ENCODE measurements at regions not wholly inside any gene's neighbourhood (a gene's known extent, or its start where the extent isn't known, plus 50 kb on each side); places are given as distances from the start of the nearest gene placed in this dataset.
"Not testable (repeated sequence)": the region's sequence is repeated elsewhere in the genome, so short reads cannot be mapped to it uniquely, and the experiment has no call there.

GRCh38 chr20:47926731-47927130 is 141.4 kb upstream of the SULF2 start:
- CTCF ChIA-PET = no interaction called here
- no TSS peak for BruUV-seq (replicated peaks)

GRCh38 chr20:47925593-47925992 is 140.3 kb upstream of the SULF2 start:
- Histone ChIP-seq H3K9me3 (ENCODE audit: low read depth, low read length, poor library complexity, severe bottlenecking) (no peaks in the 10 kb centered on the region), H3K27me3 (replicated peaks; ENCODE audit: insufficient read depth, low read depth, low read length, poor library complexity) (peaks cover 47% of the 10 kb centered on the region), H3K4me1 (ENCODE audit: insufficient read depth, low read length, poor library complexity, severe bottlenecking) (peaks cover 4% of the 10 kb centered on the region), H3K36me3 (ENCODE audit: insufficient read depth, low read length, poor library complexity, severe bottlenecking) (no peaks in the 10 kb centered on the region), H3K4me3 (ENCODE audit: low read depth, low read length, poor library complexity, severe bottlenecking) (no peak overlapping the region), H3K27ac (ENCODE audit: low read depth, low read length, poor library complexity, severe bottlenecking) (no peak overlapping the region)
- DNase-seq (ENCODE audit: low spot score) = no peak
- ChIA-PET POLR2A (ENCODE audit: low non-redundant PET) (no interaction called here), CTCF (no interaction called here)
- intact Hi-C loops (cut with micrococcal nuclease; ENCODE audit: unreplicated experiment) = no loop called here
- no peak for TF ChIP-seq CTCF (conservative IDR thresholded peaks at IDR 0.05; ENCODE audit: low read depth, low read length)
- TF ChIP-seq EZH2 (IDR thresholded peaks at IDR 0.05; ENCODE audit: borderline replicate concordance, low read depth, low read length, poor library complexity, severe bottlenecking) = no peak
- no TSS peak for BruUV-seq (replicated peaks)

More at GRCh38 chr20:47926731-47927130, 141.4 kb upstream of the SULF2 start:
- no peak overlapping the region for H3K4me3 ChIP-seq (ENCODE audit: low read depth, low read length, poor library complexity, severe bottlenecking)
- H3K9me3 ChIP-seq (ENCODE audit: low read depth, low read length, poor library complexity, severe bottlenecking) = no peaks in the 10 kb centered on the region
- no peaks in the 10 kb centered on the region for H3K36me3 ChIP-seq (ENCODE audit: insufficient read depth, low read length, poor library complexity, severe bottlenecking)
- DNase-seq (ENCODE audit: low spot score) = no peak
- POLR2A ChIA-PET (ENCODE audit: low non-redundant PET) = interaction anchor here (0.6 kb wide), 1 partner anchor 552 kb away, joined by 3 read pairs; no protein-coding TSS in a partner anchor
- H3K27me3 ChIP-seq (replicated peaks; ENCODE audit: insufficient read depth, low read depth, low read length, poor library complexity) = peaks cover 36% of the 10 kb centered on the region
- no peak overlapping the region for H3K27ac ChIP-seq (ENCODE audit: low read depth, low read length, poor library complexity, severe bottlenecking)
- TF ChIP-seq CTCF (conservative IDR thresholded peaks at IDR 0.05; ENCODE audit: low read depth, low read length) (no peak), EZH2 (IDR thresholded peaks at IDR 0.05; ENCODE audit: borderline replicate concordance, low read depth, low read length, poor library complexity, severe bottlenecking) (no peak)
- intact Hi-C loops (cut with micrococcal nuclease; ENCODE audit: unreplicated experiment) = no loop called here
- H3K4me1 ChIP-seq (ENCODE audit: insufficient read depth, low read length, poor library complexity, severe bottlenecking) = peaks cover 4% of the 10 kb centered on the region

- intact Hi-C loops (cut with micrococcal nuclease; ENCODE audit: unreplicated experiment) = no loop called here
- no peak for TF ChIP-seq EZH2 (IDR thresholded peaks at IDR 0.05; ENCODE audit: borderline replicate concordance, low read depth, low read length, poor library complexity, severe bottlenecking)
- TF ChIP-seq CTCF (conservative IDR thresholded peaks at IDR 0.05; ENCODE audit: low read depth, low read length) = no peak
- BruUV-seq (replicated peaks) = no TSS peak
- Histone ChIP-seq H3K36me3 (ENCODE audit: insufficient read depth, low read length, poor library complexity, severe bottlenecking) (no peaks in the 10 kb centered on the region), H3K27ac (ENCODE audit: low read depth, low read length, poor library complexity, severe bottlenecking) (no peak overlapping the region), H3K9me3 (ENCODE audit: low read depth, low read length, poor library complexity, severe bottlenecking) (peaks cover 9% of the 10 kb centered on the region), H3K27me3 (replicated peaks; ENCODE audit: insufficient read depth, low read depth, low read length, poor library complexity) (peaks cover 53% of the 10 kb centered on the region), H3K4me1 (ENCODE audit: insufficient read depth, low read length, poor library complexity, severe bottlenecking) (no peaks in the 10 kb centered on the region), H3K4me3 (ENCODE audit: low read depth, low read length, poor library complexity, severe bottlenecking) (no peak overlapping the region)
- POLR2A ChIA-PET (ENCODE audit: low non-redundant PET) = no interaction called here
- DNase-seq (ENCODE audit: low spot score) = no peak
- CTCF ChIA-PET = no interaction called here
These were observed 137.0 kb upstream of the SULF2 start for GRCh38 chr20:47922269-47922668.

GRCh38 chr20:47921829-47922228 is 136.5 kb upstream of the SULF2 start:
- BruUV-seq (replicated peaks); H3K36me3 ChIP-seq (ENCODE audit: insufficient read depth, low read length, poor library complexity, severe bottlenecking); H3K27ac ChIP-seq (ENCODE audit: low read depth, low read length, poor library complexity, severe bottlenecking); intact Hi-C loops (cut with micrococcal nuclease; ENCODE audit: unreplicated experiment); CTCF ChIA-PET; POLR2A ChIA-PET (ENCODE audit: low non-redundant PET); DNase-seq (ENCODE audit: low spot score); H3K4me3 ChIP-seq (ENCODE audit: low read depth, low read length, poor library complexity, severe bottlenecking); H3K4me1 ChIP-seq (ENCODE audit: insufficient read depth, low read length, poor library complexity, severe bottlenecking): not testable (repeated sequence)
- H3K27me3 ChIP-seq (replicated peaks; ENCODE audit: insufficient read depth, low read depth, low read length, poor library complexity) = peaks cover 53% of the 10 kb centered on the region
- peaks cover 10% of the 10 kb centered on the region for H3K9me3 ChIP-seq (ENCODE audit: low read depth, low read length, poor library complexity, severe bottlenecking)

Data from A673 (cell line).